Stomach (tissue), 8 donors: ENCODE measurements at regions not wholly inside any gene's neighbourhood (a gene's known extent, or its start where the extent isn't known, plus 50 kb on each side); places are given as distances from the start of the nearest gene placed in this dataset.
"Not testable (repeated sequence)": the region's sequence is repeated elsewhere in the genome, so short reads cannot be mapped to it uniquely, and the experiment has no call there.

Experiments used
- DNase-seq, 2 donors: peaks; one replicate each; pipeline versions ENCODE4 v3.0.0 to v3.0.0-alpha.2; 2013 to 2019
- H3K27ac ChIP-seq, 5 donors: fragments of 200-600 bp in 4 of 5; sonication (generic) in 4 of 5; one replicate each; pipeline ENCODE4 v1.5.1; 2013 to 2019; ENCODE audit warnings: mild to moderate bottlenecking in 1 of 5, moderate library complexity in 1 of 5
- H3K27me3 ChIP-seq, 3 donors: fragments of 200-600 bp; sonication (generic); one replicate each; pipeline ENCODE4 v1.5.1; 2017 to 2019; ENCODE audit warnings: mixed run types in 1 of 3
- H3K36me3 ChIP-seq, 4 donors: fragments of 200-600 bp; sonication (generic); 1 replicate in 3 of 4; 2 replicates in 1 of 4; pipeline ENCODE4 v1.5.1; 2016 to 2019
- H3K4me1 ChIP-seq, 4 donors: fragments of 200-600 bp; sonication (generic); one replicate each; pipeline ENCODE4 v1.5.1; 2016 to 2019
- H3K4me3 ChIP-seq, 4 donors: fragments of 200-600 bp; sonication (generic) in 3 of 4; one replicate each; pipeline ENCODE4 v1.5.1; 2016 to 2019; ENCODE audit warnings: mild to moderate bottlenecking in 1 of 4
- H3K9me3 ChIP-seq, 4 donors: fragments of 200-600 bp; sonication (generic); one replicate each; pipeline ENCODE4 v1.5.1; 2016 to 2019
- WGBS, 5 donors: extraction: QIAGEN DNeasy Blood & Tissue Kit in 3 of 5; methylation state at CpG; one replicate each; pipeline versions ENCODE4 v1.1.5 to v1.1.7; 2013 to 2018; 5-methylcytosine and 5-hydroxymethylcytosine counted together
- intact Hi-C: fragments of 100-400 bp; cut with DNase I; formaldehyde crosslinking; loops from one replicate; pipeline ENCODE4 v1.15.1; 2023; ENCODE audit warnings: low total_unique reads
- donor health status: healthy with polysubstance abuse.
- donor health status: Bipolar disorder and iron deficiency.
- donor health status: healthy.

- H3K9me3 ChIP-seq, H3K4me1 ChIP-seq, H3K27ac ChIP-seq, intact Hi-C loops, H3K4me3 ChIP-seq, DNase-seq, H3K36me3 ChIP-seq: not testable (repeated sequence)
- 70 to 76% (median 75%) methylated on average over 6 of the region's 6 CpGs for WGBS, 5 donors
- peaks cover 0 to 12% (median 0%) of the 10 kb centered on the region in 3 donors for H3K27me3 ChIP-seq
Measured at GRCh38 chr2:91599000-91599399, 2907.5 kb downstream of the RPIA start.

DNA sequence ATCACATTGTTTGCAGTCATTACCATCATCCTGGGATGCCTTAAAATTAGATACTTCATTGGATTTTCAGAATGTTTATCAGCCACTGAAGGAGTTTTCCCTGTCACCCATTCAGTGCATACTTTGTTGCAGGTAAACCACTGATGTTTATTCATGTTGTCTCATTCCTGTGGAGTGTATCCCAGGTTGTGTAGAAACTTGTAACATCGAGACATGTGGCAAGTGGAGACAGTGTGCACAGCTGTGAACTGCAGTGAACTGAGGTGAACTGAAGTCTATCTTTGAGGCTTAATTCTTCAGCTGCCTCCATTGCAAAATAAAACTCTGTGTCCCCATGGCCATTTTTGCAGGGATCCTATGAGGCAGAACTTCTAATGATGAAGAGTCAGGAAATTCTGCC lies 2911.4 kb downstream of the RPIA start:
- WGBS, 5 donors = 57 to 77% (median 71%) methylated on average over 1 of the region's 1 CpG
- H3K4me3 ChIP-seq, intact Hi-C loops, H3K27ac ChIP-seq, H3K9me3 ChIP-seq, H3K36me3 ChIP-seq, H3K27me3 ChIP-seq, H3K4me1 ChIP-seq, DNase-seq: not testable (repeated sequence)

DNA sequence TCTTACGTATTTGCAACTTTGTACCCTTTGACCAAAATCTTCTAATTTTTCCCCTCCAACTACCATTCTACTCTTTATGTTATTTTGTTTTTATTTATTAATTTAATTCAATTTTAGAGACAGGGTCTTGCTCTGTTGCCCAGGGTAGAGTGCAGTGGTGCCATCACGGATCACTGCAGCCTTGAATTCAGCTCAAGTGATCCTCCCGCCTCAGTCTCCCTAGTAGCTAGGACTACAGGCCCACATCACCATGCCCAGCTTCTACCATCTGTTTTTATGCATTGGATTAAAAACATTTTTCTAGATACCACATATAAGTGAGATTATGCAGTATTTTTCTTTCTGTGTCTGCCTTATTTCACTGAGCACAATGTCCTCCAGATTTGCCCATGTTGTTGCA lies 2912.5 kb downstream of the RPIA start:
- H3K27ac ChIP-seq, H3K4me3 ChIP-seq, DNase-seq, H3K36me3 ChIP-seq, intact Hi-C loops, H3K4me1 ChIP-seq, H3K27me3 ChIP-seq, H3K9me3 ChIP-seq: not testable (repeated sequence)
- WGBS, 5 donors = 75 to 90% (median 82%) methylated on average over 2 of the region's 3 CpGs

- H3K27ac ChIP-seq, H3K4me3 ChIP-seq, DNase-seq, H3K4me1 ChIP-seq, intact Hi-C loops, H3K27me3 ChIP-seq, H3K9me3 ChIP-seq, H3K36me3 ChIP-seq: not testable (repeated sequence)
- 71 to 82% (median 78%) methylated on average over 3 of the region's 3 CpGs for WGBS, 5 donors
Measured at GRCh38 chr2:91604629-91605028, 2913.2 kb downstream of the RPIA start.

- intact Hi-C loops, DNase-seq, H3K36me3 ChIP-seq, H3K4me1 ChIP-seq, H3K27me3 ChIP-seq, H3K4me3 ChIP-seq, H3K9me3 ChIP-seq, H3K27ac ChIP-seq: not testable (repeated sequence)
- WGBS, 5 donors = 67 to 78% (median 75%) methylated on average over 6 to 7 of the region's 7 CpGs
Measured at GRCh38 chr2:91623739-91624138, 2932.3 kb downstream of the RPIA start.

- H3K27ac ChIP-seq, intact Hi-C loops: not testable (repeated sequence)
- 45 to 55% (median 47%) methylated on average over 2 to 4 of the region's 11 CpGs; no CpG with 5 or more reads in 2 of the 5 donors for WGBS, 5 donors
Measured at GRCh38 chr2:91628471-91628870, 2937.0 kb downstream of the RPIA start.

GRCh38 chr2:91657193-91657592 lies 2965.7 kb downstream of the RPIA start:
- intact Hi-C loops, H3K36me3 ChIP-seq, H3K4me3 ChIP-seq, H3K9me3 ChIP-seq, H3K27me3 ChIP-seq, H3K4me1 ChIP-seq: not testable (repeated sequence)
- DNase-seq = peak in 1 of 2 donors; percentile 67
- 62 to 80% (median 71%) methylated on average over 4 to 5 of the region's 17 CpGs; no CpG with 5 or more reads in 1 of the 5 donors for WGBS, 5 donors
- H3K27ac ChIP-seq = peak overlapping the region in 1 of 5 donors; percentile 52

More at GRCh38 chr2:91628471-91628870, 2937.0 kb downstream of the RPIA start:
- DNase-seq, H3K4me1 ChIP-seq, H3K27me3 ChIP-seq, H3K9me3 ChIP-seq, H3K36me3 ChIP-seq, H3K4me3 ChIP-seq: not testable (repeated sequence)

- intact Hi-C loops, H3K27me3 ChIP-seq, H3K4me1 ChIP-seq, H3K36me3 ChIP-seq, DNase-seq, H3K9me3 ChIP-seq, H3K4me3 ChIP-seq: not testable (repeated sequence)
- WGBS, 5 donors = 61 to 78% (median 63%) methylated on average over 4 to 12 of the region's 12 CpGs; no CpG with 5 or more reads in 1 of the 5 donors
- peak overlapping the region in 2 of 5 donors; percentile 49 to 53 for H3K27ac ChIP-seq
Measured at GRCh38 chr2:91658336-91658735, 2966.9 kb downstream of the RPIA start.

GRCh38 chr2:91659189-91659916 lies 2967.9 kb downstream of the RPIA start:
- H3K9me3 ChIP-seq, intact Hi-C loops, H3K4me1 ChIP-seq, DNase-seq, H3K27me3 ChIP-seq, H3K36me3 ChIP-seq: not testable (repeated sequence)
- 0 to 47% (median 21%) methylated on average over 2 to 14 of the region's 21 CpGs for WGBS, 5 donors
- peak overlapping the region in 3 of 4 donors; percentile 28 to 47 (median 43) for H3K4me3 ChIP-seq
- peak overlapping the region in 2 of 5 donors; percentile 58 to 59 for H3K27ac ChIP-seq
